ENCODE measurements at regions not wholly inside any gene's neighbourhood (a gene's known extent, or its start where the extent isn't known, plus 50 kb on each side); places are given as distances from the start of the nearest gene placed in this dataset.

- H3K27me3 ChIP-seq (ENCODE audit: control insufficient read depth in 1 of 2, insufficient read depth in 2 of 2, low read length in 2 of 2) = no peaks in the 10 kb centered on the region
- H3K9me3 ChIP-seq (ENCODE audit: low read length) = no peaks in the 10 kb centered on the region
- H3K4me1 ChIP-seq (ENCODE audit: insufficient read depth, low read length) = peaks cover 36% of the 10 kb centered on the region
- H3K4me3 ChIP-seq (ENCODE audit: low read depth in 1 of 2, low read length in 2 of 2) = no peak overlapping the region
- H3K36me3 ChIP-seq (ENCODE audit: insufficient read depth, low read length) = no peaks in the 10 kb centered on the region
- no peak overlapping the region for H3K9ac ChIP-seq (ENCODE audit: low read length)
- peak overlapping the region; percentile 83 for H3K27ac ChIP-seq (ENCODE audit: low read depth, low read length)
These were observed 99.4 kb upstream of the LPP start for GRCh38 chr3:188054541-188054940.

- Histone ChIP-seq H3K27me3 (ENCODE audit: control insufficient read depth in 1 of 2, insufficient read depth in 2 of 2, low read length in 2 of 2) (no peaks in the 10 kb centered on the region), H3K27ac (ENCODE audit: low read depth, low read length) (no peak overlapping the region), H3K9me3 (ENCODE audit: low read length) (no peaks in the 10 kb centered on the region), H3K4me3 (ENCODE audit: low read depth in 1 of 2, low read length in 2 of 2) (no peak overlapping the region), H3K36me3 (ENCODE audit: insufficient read depth, low read length) (no peaks in the 10 kb centered on the region), H3K4me1 (ENCODE audit: insufficient read depth, low read length) (peaks cover 36% of the 10 kb centered on the region), H3K9ac (ENCODE audit: low read length) (no peak overlapping the region)
These were observed 98.6 kb upstream of the LPP start for GRCh38 chr3:188055388-188055787.

- Histone ChIP-seq H3K27me3 (ENCODE audit: control insufficient read depth in 1 of 2, insufficient read depth in 2 of 2, low read length in 2 of 2) (no peaks in the 10 kb centered on the region), H3K9me3 (ENCODE audit: low read length) (no peaks in the 10 kb centered on the region), H3K36me3 (ENCODE audit: insufficient read depth, low read length) (no peaks in the 10 kb centered on the region), H3K4me3 (ENCODE audit: low read depth in 1 of 2, low read length in 2 of 2) (no peak overlapping the region), H3K9ac (ENCODE audit: low read length) (no peak overlapping the region), H3K27ac (ENCODE audit: low read depth, low read length) (no peak overlapping the region), H3K4me1 (ENCODE audit: insufficient read depth, low read length) (peaks cover 24% of the 10 kb centered on the region)
These were observed 96.8 kb upstream of the LPP start for GRCh38 chr3:188057124-188057523.

DNA sequence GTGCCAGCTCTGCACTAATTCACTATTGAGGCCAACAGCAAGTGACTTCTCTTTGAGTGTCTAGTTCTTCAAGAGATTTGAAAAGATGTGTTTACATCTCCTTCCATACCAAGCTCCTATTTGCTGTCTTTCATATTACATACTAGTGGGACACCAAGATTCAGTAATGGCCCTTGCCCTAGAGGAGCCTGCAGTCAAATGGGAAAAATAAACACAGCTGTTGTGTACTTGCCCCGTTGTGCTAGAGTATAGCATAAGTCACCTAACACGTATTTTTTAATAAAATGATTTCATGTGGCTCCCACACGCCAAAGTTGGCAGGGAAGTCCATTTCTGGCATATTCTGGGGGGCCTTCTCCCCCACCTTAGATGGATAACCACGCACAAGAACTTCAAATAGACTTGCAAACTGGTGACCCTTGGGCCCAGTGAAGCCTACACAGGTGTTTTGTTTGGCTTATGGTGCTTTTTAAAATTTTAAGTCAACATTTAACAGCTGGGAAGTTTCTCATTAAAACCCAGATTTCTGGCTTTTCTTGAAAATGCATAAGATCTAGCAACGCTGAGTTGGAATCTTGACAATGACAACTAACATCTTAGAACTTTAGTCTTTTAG is 95.3 kb upstream of the LPP start:
- H3K27me3 ChIP-seq (ENCODE audit: control insufficient read depth in 1 of 2, insufficient read depth in 2 of 2, low read length in 2 of 2) = no peaks in the 10 kb centered on the region
- no peaks in the 10 kb centered on the region for H3K36me3 ChIP-seq (ENCODE audit: insufficient read depth, low read length)
- H3K4me3 ChIP-seq (ENCODE audit: low read depth in 1 of 2, low read length in 2 of 2) = no peak overlapping the region
- no peak overlapping the region for H3K9ac ChIP-seq (ENCODE audit: low read length)
- peaks cover 10% of the 10 kb centered on the region for H3K4me1 ChIP-seq (ENCODE audit: insufficient read depth, low read length)
- no peak overlapping the region for H3K27ac ChIP-seq (ENCODE audit: low read depth, low read length)
- no peaks in the 10 kb centered on the region for H3K9me3 ChIP-seq (ENCODE audit: low read length)

DNA sequence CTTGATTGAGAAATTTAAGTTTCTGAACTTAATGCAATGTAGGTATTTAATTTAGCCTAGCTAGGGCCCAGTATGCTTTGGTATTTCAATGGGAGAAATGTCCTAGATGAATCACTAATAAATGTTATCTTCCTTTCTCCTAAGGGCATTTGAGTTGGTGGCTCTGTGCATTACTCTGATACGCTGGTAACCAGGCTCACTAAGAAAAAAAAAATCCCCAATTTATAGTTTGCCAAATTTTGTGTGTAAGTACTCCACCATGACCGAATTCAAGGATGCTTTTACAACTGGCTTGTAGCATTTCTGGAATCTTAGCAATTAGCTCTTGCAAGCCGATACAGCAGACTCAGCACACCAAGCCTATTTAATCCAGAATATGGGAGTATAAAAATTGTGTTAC is 94.6 kb upstream of the LPP start:
- H3K9me3 ChIP-seq (ENCODE audit: low read length) = no peaks in the 10 kb centered on the region
- peaks cover 3% of the 10 kb centered on the region for H3K4me1 ChIP-seq (ENCODE audit: insufficient read depth, low read length)
- H3K36me3 ChIP-seq (ENCODE audit: insufficient read depth, low read length) = no peaks in the 10 kb centered on the region

GRCh38 chr3:188060264-188060835 is 93.6 kb upstream of the LPP start:
- Histone ChIP-seq H3K27me3 (ENCODE audit: control insufficient read depth in 1 of 2, insufficient read depth in 2 of 2, low read length in 2 of 2) (no peaks in the 10 kb centered on the region), H3K27ac (ENCODE audit: low read depth, low read length) (no peak overlapping the region), H3K4me1 (ENCODE audit: insufficient read depth, low read length) (peaks cover 4% of the 10 kb centered on the region), H3K36me3 (ENCODE audit: insufficient read depth, low read length) (no peaks in the 10 kb centered on the region), H3K4me3 (ENCODE audit: low read depth in 1 of 2, low read length in 2 of 2) (no peak overlapping the region), H3K9me3 (ENCODE audit: low read length) (no peaks in the 10 kb centered on the region), H3K9ac (ENCODE audit: low read length) (no peak overlapping the region)

More for the DNA sequence above, 94.6 kb upstream of the LPP start:
- H3K4me3 ChIP-seq (ENCODE audit: low read depth in 1 of 2, low read length in 2 of 2) = no peak overlapping the region
- no peak overlapping the region for H3K27ac ChIP-seq (ENCODE audit: low read depth, low read length)
- H3K27me3 ChIP-seq (ENCODE audit: control insufficient read depth in 1 of 2, insufficient read depth in 2 of 2, low read length in 2 of 2) = no peaks in the 10 kb centered on the region
- no peak overlapping the region for H3K9ac ChIP-seq (ENCODE audit: low read length)

DNA sequence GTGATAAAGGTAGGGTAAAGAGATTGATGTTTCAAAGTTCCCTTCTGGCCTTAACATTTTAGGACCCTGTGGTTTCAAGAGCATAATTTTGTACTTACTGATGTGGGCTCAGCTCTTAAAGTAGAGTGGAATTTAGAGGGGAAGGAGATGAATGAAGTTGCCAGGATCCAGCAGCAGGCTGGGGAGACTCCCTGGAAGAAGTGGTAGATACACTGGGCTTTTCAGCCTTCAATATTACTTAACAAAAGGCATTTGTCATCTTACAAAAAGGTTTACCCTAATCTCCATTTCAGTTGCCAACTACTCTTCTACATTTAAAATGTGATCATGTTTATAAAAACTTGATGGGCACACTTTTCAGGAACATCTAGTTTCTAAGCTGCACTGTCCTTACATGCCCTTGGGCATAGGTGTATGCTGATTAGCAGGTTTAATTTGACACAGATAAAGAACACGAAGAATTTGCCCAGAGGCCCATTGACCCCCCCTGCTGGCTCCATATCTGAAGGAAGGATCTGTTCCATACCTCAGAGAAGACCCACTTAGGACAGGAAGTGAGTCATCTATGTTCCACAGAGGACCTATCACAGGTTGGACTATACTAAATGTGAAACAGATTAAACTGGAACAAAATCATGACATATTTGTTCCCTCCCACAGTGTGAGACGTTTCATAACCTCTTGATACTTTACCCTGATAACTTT is 93.0 kb upstream of the LPP start:
- H3K4me1 ChIP-seq (ENCODE audit: insufficient read depth, low read length) = peaks cover 4% of the 10 kb centered on the region
- H3K27me3 ChIP-seq (ENCODE audit: control insufficient read depth in 1 of 2, insufficient read depth in 2 of 2, low read length in 2 of 2) = no peaks in the 10 kb centered on the region
- no peaks in the 10 kb centered on the region for H3K9me3 ChIP-seq (ENCODE audit: low read length)
- H3K9ac ChIP-seq (ENCODE audit: low read length) = no peak overlapping the region
- no peak overlapping the region for H3K4me3 ChIP-seq (ENCODE audit: low read depth in 1 of 2, low read length in 2 of 2)
- no peak overlapping the region for H3K27ac ChIP-seq (ENCODE audit: low read depth, low read length)
- no peaks in the 10 kb centered on the region for H3K36me3 ChIP-seq (ENCODE audit: insufficient read depth, low read length)

DNA sequence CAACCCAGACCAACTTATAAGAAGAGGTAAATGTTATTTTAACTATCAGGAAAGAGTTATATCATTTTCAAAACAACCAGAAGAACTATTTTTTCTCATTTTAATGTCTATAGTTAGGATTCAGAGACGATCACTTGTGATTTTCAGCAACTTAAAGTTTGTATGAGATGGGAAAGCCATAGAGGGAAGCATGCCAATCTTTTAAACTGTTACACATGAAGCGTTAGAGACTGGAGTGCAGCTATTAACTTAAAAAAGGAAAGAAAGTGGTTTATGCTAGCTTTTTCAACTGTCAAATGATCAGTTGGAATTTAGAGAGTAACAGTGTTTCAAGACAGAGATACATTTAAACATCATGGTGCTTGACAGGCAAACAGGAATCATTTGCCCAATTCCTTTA is 91.7 kb upstream of the LPP start:
- Histone ChIP-seq H3K9me3 (ENCODE audit: low read length) (no peaks in the 10 kb centered on the region), H3K9ac (ENCODE audit: low read length) (no peak overlapping the region), H3K27ac (ENCODE audit: low read depth, low read length) (no peak overlapping the region), H3K4me3 (ENCODE audit: low read depth in 1 of 2, low read length in 2 of 2) (no peak overlapping the region), H3K4me1 (ENCODE audit: insufficient read depth, low read length) (peaks cover 4% of the 10 kb centered on the region), H3K27me3 (ENCODE audit: control insufficient read depth in 1 of 2, insufficient read depth in 2 of 2, low read length in 2 of 2) (no peaks in the 10 kb centered on the region), H3K36me3 (ENCODE audit: insufficient read depth, low read length) (no peaks in the 10 kb centered on the region)

- Histone ChIP-seq H3K27ac (ENCODE audit: low read depth, low read length) (no peak overlapping the region), H3K27me3 (ENCODE audit: control insufficient read depth in 1 of 2, insufficient read depth in 2 of 2, low read length in 2 of 2) (no peaks in the 10 kb centered on the region), H3K9me3 (ENCODE audit: low read length) (no peaks in the 10 kb centered on the region), H3K4me3 (ENCODE audit: low read depth in 1 of 2, low read length in 2 of 2) (no peak overlapping the region), H3K9ac (ENCODE audit: low read length) (no peak overlapping the region), H3K4me1 (ENCODE audit: insufficient read depth, low read length) (peaks cover 4% of the 10 kb centered on the region), H3K36me3 (ENCODE audit: insufficient read depth, low read length) (no peaks in the 10 kb centered on the region)
These were observed 89.0 kb upstream of the LPP start for GRCh38 chr3:188064831-188065493.

DNA sequence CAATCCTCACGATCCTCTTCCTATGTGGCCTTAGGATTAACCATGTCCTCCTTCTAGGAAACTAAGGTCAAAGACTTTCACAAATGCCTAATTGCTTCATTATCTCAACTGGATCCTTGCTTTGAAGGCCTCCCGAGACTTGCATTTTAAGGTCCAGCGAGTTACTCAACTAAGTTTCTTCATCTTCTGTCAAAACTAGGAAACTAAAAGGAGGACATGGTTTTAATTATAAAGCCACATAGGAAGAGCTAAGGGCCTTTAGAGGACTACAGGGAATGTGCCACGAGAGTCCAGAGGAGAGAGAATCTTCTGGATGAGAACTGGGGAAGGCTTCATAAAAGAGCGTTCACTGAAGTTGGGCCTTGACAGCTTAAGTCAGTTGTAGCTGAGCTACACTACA is 87.8 kb upstream of the LPP start:
- H3K9me3 ChIP-seq (ENCODE audit: low read length) = no peaks in the 10 kb centered on the region

GRCh38 chr3:188067932-188068331 is 86.0 kb upstream of the LPP start:
- Histone ChIP-seq H3K27me3 (ENCODE audit: control insufficient read depth in 1 of 2, insufficient read depth in 2 of 2, low read length in 2 of 2) (no peaks in the 10 kb centered on the region), H3K27ac (ENCODE audit: low read depth, low read length) (no peak overlapping the region), H3K4me3 (ENCODE audit: low read depth in 1 of 2, low read length in 2 of 2) (no peak overlapping the region), H3K4me1 (ENCODE audit: insufficient read depth, low read length) (peaks cover 4% of the 10 kb centered on the region), H3K9me3 (ENCODE audit: low read length) (no peaks in the 10 kb centered on the region), H3K9ac (ENCODE audit: low read length) (no peak overlapping the region), H3K36me3 (ENCODE audit: insufficient read depth, low read length) (no peaks in the 10 kb centered on the region)

More for the DNA sequence above, 87.8 kb upstream of the LPP start:
- no peak overlapping the region for H3K4me3 ChIP-seq (ENCODE audit: low read depth in 1 of 2, low read length in 2 of 2)
- no peak overlapping the region for H3K9ac ChIP-seq (ENCODE audit: low read length)
- H3K36me3 ChIP-seq (ENCODE audit: insufficient read depth, low read length) = no peaks in the 10 kb centered on the region
- peaks cover 4% of the 10 kb centered on the region for H3K4me1 ChIP-seq (ENCODE audit: insufficient read depth, low read length)
- H3K27me3 ChIP-seq (ENCODE audit: control insufficient read depth in 1 of 2, insufficient read depth in 2 of 2, low read length in 2 of 2) = no peaks in the 10 kb centered on the region
- H3K27ac ChIP-seq (ENCODE audit: low read depth, low read length) = no peak overlapping the region
